Mesendoderm (in vitro differentiated cells): ENCODE measurements at regions not wholly inside any gene's neighbourhood (a gene's known extent, or its start where the extent isn't known, plus 50 kb on each side); places are given as distances from the start of the nearest gene placed in this dataset.
"Not testable (repeated sequence)": the region's sequence is repeated elsewhere in the genome, so short reads cannot be mapped to it uniquely, and the experiment has no call there.

ENCODE experiments used
- DNase-seq: peaks from one replicate; pipeline ENCODE4 v3.0.0; 2013
- H2AK5ac ChIP-seq: 2 replicates; pipeline ENCODE4 v1.6.1; 2013; ENCODE audit warnings: low read length, inconsistent platforms
- H2BK120ac ChIP-seq: 2 replicates; pipeline ENCODE4 v1.6.1; 2013; ENCODE audit warnings: low read depth, mild to moderate bottlenecking, low read length, moderate library complexity, mixed read lengths
- H2BK15ac ChIP-seq: replicated peaks from 2 replicates; pipeline ENCODE4 v1.6.1; 2013; ENCODE audit warnings: low read depth, mild to moderate bottlenecking, moderate library complexity
- H2BK5ac ChIP-seq: 2 replicates; pipeline ENCODE4 v1.6.1; 2013; ENCODE audit warnings: low read length, inconsistent platforms
- H3K18ac ChIP-seq: 2 replicates; pipeline ENCODE4 v1.6.1; 2013; ENCODE audit warnings: mild to moderate bottlenecking, low read length, mixed read lengths
- H3K23ac ChIP-seq: one replicate; pipeline ENCODE4 v1.6.1; 2013; ENCODE audit warnings: low read length
- H3K27ac ChIP-seq: 2 replicates; pipeline ENCODE4 v1.5.1; 2013; ENCODE audit warnings: low read depth, mild to moderate bottlenecking, inconsistent platforms, low read length, moderate library complexity
- H3K27me3 ChIP-seq: 2 replicates; pipeline ENCODE4 v1.6.1; 2013; ENCODE audit warnings: low read length, control low read depth, mild to moderate bottlenecking, inconsistent platforms; ENCODE audit not compliant: insufficient read depth, poor library complexity
- H3K36me3 ChIP-seq: 2 replicates; pipeline ENCODE4 v1.6.1; 2013; ENCODE audit warnings: low read length, inconsistent platforms; ENCODE audit not compliant: control insufficient read depth, insufficient read depth
- H3K4ac ChIP-seq: one replicate; pipeline ENCODE4 v1.6.1; 2013; ENCODE audit warnings: low read depth, mild to moderate bottlenecking, low read length, moderate library complexity
- H3K4me1 ChIP-seq: 2 replicates; pipeline ENCODE4 v1.6.1; 2013; ENCODE audit warnings: low read depth, low read length, inconsistent platforms; ENCODE audit not compliant: control insufficient read depth
- H3K4me2 ChIP-seq: 2 replicates; pipeline ENCODE4 v1.6.1; 2013; ENCODE audit warnings: low read length
- H3K4me3 ChIP-seq: 2 replicates; pipeline ENCODE4 v1.5.1; 2013; ENCODE audit warnings: mild to moderate bottlenecking, low read length
- H3K56ac ChIP-seq: one replicate; pipeline ENCODE4 v1.6.1; 2013; ENCODE audit warnings: low read length
- H3K79me1 ChIP-seq: 2 replicates; pipeline ENCODE4 v1.6.1; 2013; ENCODE audit warnings: low read length, inconsistent platforms
- H3K79me2 ChIP-seq: 2 replicates; pipeline ENCODE4 v1.6.1; 2013; ENCODE audit warnings: mild to moderate bottlenecking, low read length; ENCODE audit not compliant: control insufficient read depth, insufficient read depth
- H3K9ac ChIP-seq: 2 replicates; pipeline ENCODE4 v1.6.1; 2013; ENCODE audit warnings: low read length, inconsistent platforms
- H4K5ac ChIP-seq: one replicate; pipeline ENCODE4 v1.6.1; 2013; ENCODE audit warnings: low read length
- H4K8ac ChIP-seq: one replicate; pipeline ENCODE4 v1.6.1; 2013; ENCODE audit warnings: low read depth, mild to moderate bottlenecking, control low read depth, low read length, moderate library complexity
- WGBS: extraction: QIAGEN DNeasy Blood & Tissue Kit; methylation state at CpG from one replicate; pipeline ENCODE4 v1.1.7; 2013; ENCODE audit warnings: low lambda C conversion rate, missing lambda C conversion rate; ENCODE audit not compliant: insufficient coverage; ENCODE audit errors: extremely low coverage; 5-methylcytosine and 5-hydroxymethylcytosine counted together

GRCh38 chr1:101114128-101114527 is 88.5 kb upstream of the DPH5 start:
- H4K5ac ChIP-seq, H3K4me3 ChIP-seq, H2BK15ac ChIP-seq, H2BK120ac ChIP-seq, H3K18ac ChIP-seq, H3K27me3 ChIP-seq, H3K79me2 ChIP-seq, H3K4ac ChIP-seq, H2AK5ac ChIP-seq, H3K9ac ChIP-seq, H3K27ac ChIP-seq, DNase-seq, H3K4me2 ChIP-seq, H3K23ac ChIP-seq, H3K36me3 ChIP-seq, H2BK5ac ChIP-seq, H3K4me1 ChIP-seq, H3K56ac ChIP-seq, H3K79me1 ChIP-seq, H4K8ac ChIP-seq: not testable (repeated sequence)
- no CpG with 5 or more reads among the region's 2 CpGs for WGBS

DNA sequence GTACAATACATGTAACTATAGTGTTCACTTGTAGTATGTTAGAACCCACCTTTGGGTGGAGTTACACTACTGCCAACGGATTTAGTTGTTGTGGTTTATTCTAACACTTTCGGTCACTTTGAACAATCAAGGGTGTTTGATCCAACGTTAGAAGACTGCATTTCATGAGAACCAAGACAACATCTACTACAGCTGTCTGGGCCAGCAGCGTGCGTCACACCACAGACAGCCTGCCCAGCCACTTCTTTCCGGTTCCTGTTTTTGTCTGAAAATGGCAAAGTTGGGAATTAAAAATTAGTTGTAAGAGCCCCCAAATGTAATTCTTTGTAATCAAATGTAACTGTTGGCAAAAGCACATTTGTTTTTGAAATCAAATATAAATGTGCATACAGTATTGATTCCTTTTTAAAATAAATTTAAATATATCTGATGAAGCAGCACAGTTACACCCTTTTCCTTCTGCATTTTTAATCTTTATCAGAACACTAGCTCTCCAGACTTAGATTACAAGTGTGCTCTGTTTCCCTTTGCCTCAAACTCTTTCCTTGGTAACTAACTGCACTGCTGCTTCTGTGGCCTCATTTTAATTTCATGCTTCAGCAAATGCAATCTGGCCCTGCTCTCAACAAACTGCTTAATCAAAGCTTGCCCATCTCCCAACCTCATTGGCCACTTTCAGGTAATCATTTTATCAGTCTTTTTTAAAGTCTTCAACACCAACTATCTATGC is 86.6 kb upstream of the DPH5 start:
- Histone ChIP-seq H2BK120ac (no peak overlapping the region), H4K8ac (no peak overlapping the region), H2BK15ac (no peak overlapping the region), H3K79me2 (no peaks in the 10 kb centered on the region), H3K79me1 (no peaks in the 10 kb centered on the region), H3K4me3 (no peak overlapping the region), H3K27me3 (no peaks in the 10 kb centered on the region), H2AK5ac (no peak overlapping the region), H3K23ac (no peak overlapping the region), H3K4me1 (no peaks in the 10 kb centered on the region), H3K18ac (no peak overlapping the region), H3K27ac (no peak overlapping the region), H3K56ac (no peak overlapping the region), H3K4ac (no peak overlapping the region), H2BK5ac (no peak overlapping the region), H3K4me2 (no peak overlapping the region), H4K5ac (no peak overlapping the region), H3K9ac (no peak overlapping the region), H3K36me3 (no peaks in the 10 kb centered on the region)
- no CpG with 5 or more reads among the region's 6 CpGs for WGBS
- no peak for DNase-seq

DNA sequence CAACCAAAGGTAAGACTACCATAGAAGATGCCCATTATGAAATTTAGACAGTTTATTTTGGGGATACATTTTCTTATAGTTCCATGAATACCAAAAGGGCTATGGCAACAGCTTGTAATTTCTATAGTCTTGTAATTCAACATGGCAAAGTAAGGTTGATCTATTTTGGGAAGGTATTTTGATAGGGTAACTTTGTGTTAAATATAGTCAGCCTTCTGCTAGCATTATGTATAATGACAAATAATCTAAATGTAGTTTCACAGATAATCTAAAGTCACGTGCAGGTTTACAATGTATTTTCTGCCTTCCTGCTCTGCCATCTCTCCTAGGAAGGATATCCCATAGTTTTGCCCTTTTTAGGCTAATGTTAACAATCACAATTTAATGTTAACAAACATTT is 85.9 kb upstream of the DPH5 start:
- no CpG with 5 or more reads among the region's 1 CpG for WGBS
- no peak overlapping the region for H3K4me3 ChIP-seq
- H2BK120ac ChIP-seq = no peak overlapping the region

GRCh38 chr1:101109791-101110190 is 84.2 kb upstream of the DPH5 start:
- no peak overlapping the region for H3K4me2 ChIP-seq
- H4K5ac ChIP-seq = no peak overlapping the region
- no CpG with 5 or more reads among the region's 1 CpG for WGBS
- H3K27ac ChIP-seq = no peak overlapping the region
- H2BK15ac ChIP-seq = no peak overlapping the region
- no peak overlapping the region for H2AK5ac ChIP-seq
- H3K79me2 ChIP-seq = no peaks in the 10 kb centered on the region
- no peak overlapping the region for H3K56ac ChIP-seq
- no peaks in the 10 kb centered on the region for H3K79me1 ChIP-seq
- H3K4ac ChIP-seq = no peak overlapping the region
- no peak overlapping the region for H2BK120ac ChIP-seq
- no peak overlapping the region for H3K23ac ChIP-seq
- no peaks in the 10 kb centered on the region for H3K27me3 ChIP-seq
- H3K36me3 ChIP-seq = no peaks in the 10 kb centered on the region
- H4K8ac ChIP-seq = no peak overlapping the region
- H3K4me3 ChIP-seq = no peak overlapping the region
- H3K4me1 ChIP-seq = no peaks in the 10 kb centered on the region
- no peak for DNase-seq
- no peak overlapping the region for H3K18ac ChIP-seq
- H3K9ac ChIP-seq = no peak overlapping the region
- H2BK5ac ChIP-seq = no peak overlapping the region

More for the DNA sequence above, 85.9 kb upstream of the DPH5 start:
- H2AK5ac ChIP-seq = no peak overlapping the region
- H4K8ac ChIP-seq = no peak overlapping the region
- H3K9ac ChIP-seq = no peak overlapping the region
- H4K5ac ChIP-seq = no peak overlapping the region
- no peak overlapping the region for H3K18ac ChIP-seq
- no peak overlapping the region for H2BK5ac ChIP-seq
- no peaks in the 10 kb centered on the region for H3K36me3 ChIP-seq
- H3K79me1 ChIP-seq = no peaks in the 10 kb centered on the region
- H3K4ac ChIP-seq = no peak overlapping the region
- H3K27ac ChIP-seq = no peak overlapping the region
- H3K4me1 ChIP-seq = no peaks in the 10 kb centered on the region
- no peak for DNase-seq
- no peak overlapping the region for H2BK15ac ChIP-seq
- no peaks in the 10 kb centered on the region for H3K79me2 ChIP-seq
- H3K56ac ChIP-seq = no peak overlapping the region
- no peak overlapping the region for H3K23ac ChIP-seq
- no peak overlapping the region for H3K4me2 ChIP-seq
- H3K27me3 ChIP-seq = no peaks in the 10 kb centered on the region

DNA sequence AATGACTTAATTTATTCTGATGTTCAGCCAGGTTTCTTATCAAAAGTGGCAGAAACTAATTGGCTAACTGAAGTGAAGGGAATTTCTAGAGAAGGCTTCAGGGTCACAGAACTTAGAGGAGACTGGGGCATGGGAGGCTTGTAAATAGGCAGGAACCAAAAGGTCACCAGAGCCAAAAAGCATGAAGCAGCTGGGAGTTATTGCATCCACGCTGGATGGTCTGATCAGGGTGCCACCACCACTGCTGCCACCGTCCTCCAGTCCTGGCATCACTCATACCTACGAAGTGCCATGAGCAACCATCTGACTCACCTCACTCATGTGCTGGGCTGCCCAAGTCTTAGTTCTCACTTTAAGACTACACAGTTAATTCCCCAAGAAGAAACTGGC is 82.5 kb upstream of the DPH5 start:
- Histone ChIP-seq H2BK5ac (no peak overlapping the region), H3K27ac (no peak overlapping the region), H3K4me1 (no peaks in the 10 kb centered on the region), H4K5ac (no peak overlapping the region), H3K18ac (no peak overlapping the region), H4K8ac (no peak overlapping the region), H3K79me1 (no peaks in the 10 kb centered on the region), H3K4me2 (no peak overlapping the region), H3K36me3 (no peaks in the 10 kb centered on the region), H3K23ac (no peak overlapping the region), H3K9ac (no peak overlapping the region), H2AK5ac (no peak overlapping the region), H2BK120ac (no peak overlapping the region), H3K4ac (no peak overlapping the region), H3K79me2 (no peaks in the 10 kb centered on the region), H3K27me3 (no peaks in the 10 kb centered on the region), H3K56ac (no peak overlapping the region), H3K4me3 (no peak overlapping the region), H2BK15ac (no peak overlapping the region)
- no peak for DNase-seq
- no CpG with 5 or more reads among the region's 3 CpGs for WGBS

DNA sequence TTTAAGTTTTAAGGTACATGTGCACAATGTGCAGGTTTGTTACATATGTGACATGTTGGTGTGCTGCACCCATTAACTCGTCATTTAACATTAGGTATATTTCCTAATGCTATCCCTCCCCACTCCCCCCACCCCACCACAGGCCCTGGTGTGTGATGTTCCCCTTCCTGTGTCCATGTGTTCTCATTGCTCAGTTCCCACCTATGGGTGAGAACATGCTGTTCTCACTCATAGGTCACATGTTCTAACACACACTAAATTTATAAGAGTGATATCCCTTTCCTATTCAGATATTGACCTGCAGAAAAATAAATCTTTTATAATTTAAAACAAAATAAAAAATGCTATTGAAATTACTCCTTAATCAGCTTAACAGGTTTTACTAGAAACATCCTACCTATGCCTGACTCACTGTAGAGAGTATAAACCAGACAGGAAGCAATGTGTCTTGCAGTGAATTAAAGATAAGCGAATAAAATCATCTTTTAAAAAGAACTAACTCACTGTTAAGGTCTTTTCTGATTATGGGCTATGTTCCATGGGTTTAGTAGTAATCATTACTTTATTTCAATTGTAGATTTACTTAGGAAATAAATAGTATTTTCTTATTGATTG is 82.0 kb upstream of the DPH5 start:
- Histone ChIP-seq H3K79me2 (no peaks in the 10 kb centered on the region), H3K18ac (no peak overlapping the region), H2BK120ac (no peak overlapping the region), H3K27me3 (no peaks in the 10 kb centered on the region), H3K4me2 (no peak overlapping the region), H2BK5ac (no peak overlapping the region), H3K23ac (no peak overlapping the region), H3K9ac (no peak overlapping the region), H3K36me3 (no peaks in the 10 kb centered on the region), H2BK15ac (no peak overlapping the region), H3K4me3 (no peak overlapping the region), H3K4me1 (no peaks in the 10 kb centered on the region), H3K27ac (no peak overlapping the region), H4K8ac (no peak overlapping the region), H4K5ac (no peak overlapping the region), H3K4ac (no peak overlapping the region), H3K79me1 (no peaks in the 10 kb centered on the region), H2AK5ac (no peak overlapping the region), H3K56ac (no peak overlapping the region)
- no CpG with 5 or more reads among the region's 2 CpGs for WGBS
- DNase-seq = no peak
